GM12878 (cell line): ENCODE measurements at regions not wholly inside any gene's neighbourhood (a gene's known extent, or its start where the extent isn't known, plus 50 kb on each side); places are given as distances from the start of the nearest gene placed in this dataset.

Experiments used
- BMI1 ChIP-seq: fragments of 450-650 bp; IDR thresholded peaks from 2 replicates; pipeline ENCODE4 v1.6.1; 2016; ENCODE audit warnings: mild to moderate bottlenecking, moderate library complexity, borderline replicate concordance
- BRCA1 ChIP-seq: IDR thresholded peaks from 2 replicates; pipeline ENCODE4 v1.6.1; 2011; ENCODE audit warnings: low read depth, low read length, improper control_type of control experiment
- CREB1 ChIP-seq: IDR thresholded peaks from 2 replicates; pipeline ENCODE4 v1.6.1; 2012; ENCODE audit warnings: low read depth, mild to moderate bottlenecking, inconsistent platforms
- DPF2 ChIP-seq: fragments of 450-650 bp; IDR thresholded peaks from 2 replicates; pipeline ENCODE4 v1.6.1; 2017; ENCODE audit warnings: mild to moderate bottlenecking
- EZH2 ChIP-seq: IDR thresholded peaks from 2 replicates; pipeline ENCODE4 v1.6.1; 2012; ENCODE audit warnings: low read depth, mild to moderate bottlenecking, control low read depth, inconsistent platforms, low read length, borderline replicate concordance; ENCODE audit not compliant: control insufficient read depth
- FOXK2 ChIP-seq: fragments of 450-650 bp; IDR thresholded peaks from 2 replicates; pipeline ENCODE4 v1.6.1; 2017; ENCODE audit warnings: mild to moderate bottlenecking, moderate library complexity
- MTA2 ChIP-seq: fragments of 450-650 bp; IDR thresholded peaks from 2 replicates; pipeline ENCODE4 v1.6.1; 2016; ENCODE audit warnings: low read depth, mild to moderate bottlenecking, moderate library complexity
- POLR2A ChIP-seq: IDR thresholded peaks from 2 replicates; pipeline ENCODE4 v1.6.1; 2011; ENCODE audit warnings: low read depth, mild to moderate bottlenecking, low read length
- RUNX3 ChIP-seq: IDR thresholded peaks from 2 replicates; pipeline ENCODE4 v1.6.1; 2012; ENCODE audit warnings: low read length, inconsistent platforms
- SMC3 ChIP-seq: IDR thresholded peaks from 2 replicates; pipeline ENCODE4 v1.6.1; 2011; ENCODE audit warnings: low read length, improper control_type of control experiment, borderline replicate concordance
- STAT1 ChIP-seq: fragments of 450-650 bp; conservative IDR thresholded peaks from 2 replicates; pipeline ENCODE4 v1.6.1; 2014; ENCODE audit warnings: antibody characterized with exemption, mild to moderate bottlenecking
- TCF7 ChIP-seq: IDR thresholded peaks from 2 replicates; pipeline ENCODE4 v1.6.1; 2014; ENCODE audit warnings: antibody characterized with exemption, borderline replicate concordance
- WRNIP1 ChIP-seq: IDR thresholded peaks from 2 replicates; pipeline ENCODE4 v1.6.1; 2011; ENCODE audit warnings: low read depth, low read length, improper control_type of control experiment, borderline replicate concordance
- ZBTB33 ChIP-seq: fragments of 450-650 bp; IDR thresholded peaks from 2 replicates; pipeline ENCODE4 v1.6.1; 2017; ENCODE audit warnings: mild to moderate bottlenecking
- TF ChIP-seq, protein P1 (sequence below): fragments of 450-650 bp; formaldehyde crosslinking; IDR thresholded peaks from 2 replicates; pipeline ENCODE4 v1.4.0; 2020; ENCODE audit warnings: mild to moderate bottlenecking, moderate library complexity
- TF ChIP-seq, protein P2 (sequence below): fragments of 450-650 bp; IDR thresholded peaks from 2 replicates; pipeline ENCODE4 v1.6.1; 2017; ENCODE audit warnings: antibody characterized with exemption, mild to moderate bottlenecking, moderate library complexity
- TF ChIP-seq, protein P3 (sequence below): fragments of 450-650 bp; IDR thresholded peaks from 2 replicates; pipeline ENCODE4 v1.6.1; 2017; ENCODE audit warnings: mild to moderate bottlenecking, moderate library complexity
- TF ChIP-seq, protein P4 (sequence below): IDR thresholded peaks from 2 replicates; pipeline ENCODE4 v1.6.1; 2012; ENCODE audit warnings: low read depth, low read length, improper control_type of control experiment

- TF ChIP-seq, protein P1, sequence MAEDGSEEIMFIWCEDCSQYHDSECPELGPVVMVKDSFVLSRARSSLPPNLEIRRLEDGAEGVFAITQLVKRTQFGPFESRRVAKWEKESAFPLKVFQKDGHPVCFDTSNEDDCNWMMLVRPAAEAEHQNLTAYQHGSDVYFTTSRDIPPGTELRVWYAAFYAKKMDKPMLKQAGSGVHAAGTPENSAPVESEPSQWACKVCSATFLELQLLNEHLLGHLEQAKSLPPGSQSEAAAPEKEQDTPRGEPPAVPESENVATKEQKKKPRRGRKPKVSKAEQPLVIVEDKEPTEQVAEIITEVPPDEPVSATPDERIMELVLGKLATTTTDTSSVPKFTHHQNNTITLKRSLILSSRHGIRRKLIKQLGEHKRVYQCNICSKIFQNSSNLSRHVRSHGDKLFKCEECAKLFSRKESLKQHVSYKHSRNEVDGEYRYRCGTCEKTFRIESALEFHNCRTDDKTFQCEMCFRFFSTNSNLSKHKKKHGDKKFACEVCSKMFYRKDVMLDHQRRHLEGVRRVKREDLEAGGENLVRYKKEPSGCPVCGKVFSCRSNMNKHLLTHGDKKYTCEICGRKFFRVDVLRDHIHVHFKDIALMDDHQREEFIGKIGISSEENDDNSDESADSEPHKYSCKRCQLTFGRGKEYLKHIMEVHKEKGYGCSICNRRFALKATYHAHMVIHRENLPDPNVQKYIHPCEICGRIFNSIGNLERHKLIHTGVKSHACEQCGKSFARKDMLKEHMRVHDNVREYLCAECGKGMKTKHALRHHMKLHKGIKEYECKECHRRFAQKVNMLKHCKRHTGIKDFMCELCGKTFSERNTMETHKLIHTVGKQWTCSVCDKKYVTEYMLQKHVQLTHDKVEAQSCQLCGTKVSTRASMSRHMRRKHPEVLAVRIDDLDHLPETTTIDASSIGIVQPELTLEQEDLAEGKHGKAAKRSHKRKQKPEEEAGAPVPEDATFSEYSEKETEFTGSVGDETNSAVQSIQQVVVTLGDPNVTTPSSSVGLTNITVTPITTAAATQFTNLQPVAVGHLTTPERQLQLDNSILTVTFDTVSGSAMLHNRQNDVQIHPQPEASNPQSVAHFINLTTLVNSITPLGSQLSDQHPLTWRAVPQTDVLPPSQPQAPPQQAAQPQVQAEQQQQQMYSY: no peak
- TF ChIP-seq EZH2: no peak
- TF ChIP-seq STAT1: no peak
- TF ChIP-seq, protein P2, sequence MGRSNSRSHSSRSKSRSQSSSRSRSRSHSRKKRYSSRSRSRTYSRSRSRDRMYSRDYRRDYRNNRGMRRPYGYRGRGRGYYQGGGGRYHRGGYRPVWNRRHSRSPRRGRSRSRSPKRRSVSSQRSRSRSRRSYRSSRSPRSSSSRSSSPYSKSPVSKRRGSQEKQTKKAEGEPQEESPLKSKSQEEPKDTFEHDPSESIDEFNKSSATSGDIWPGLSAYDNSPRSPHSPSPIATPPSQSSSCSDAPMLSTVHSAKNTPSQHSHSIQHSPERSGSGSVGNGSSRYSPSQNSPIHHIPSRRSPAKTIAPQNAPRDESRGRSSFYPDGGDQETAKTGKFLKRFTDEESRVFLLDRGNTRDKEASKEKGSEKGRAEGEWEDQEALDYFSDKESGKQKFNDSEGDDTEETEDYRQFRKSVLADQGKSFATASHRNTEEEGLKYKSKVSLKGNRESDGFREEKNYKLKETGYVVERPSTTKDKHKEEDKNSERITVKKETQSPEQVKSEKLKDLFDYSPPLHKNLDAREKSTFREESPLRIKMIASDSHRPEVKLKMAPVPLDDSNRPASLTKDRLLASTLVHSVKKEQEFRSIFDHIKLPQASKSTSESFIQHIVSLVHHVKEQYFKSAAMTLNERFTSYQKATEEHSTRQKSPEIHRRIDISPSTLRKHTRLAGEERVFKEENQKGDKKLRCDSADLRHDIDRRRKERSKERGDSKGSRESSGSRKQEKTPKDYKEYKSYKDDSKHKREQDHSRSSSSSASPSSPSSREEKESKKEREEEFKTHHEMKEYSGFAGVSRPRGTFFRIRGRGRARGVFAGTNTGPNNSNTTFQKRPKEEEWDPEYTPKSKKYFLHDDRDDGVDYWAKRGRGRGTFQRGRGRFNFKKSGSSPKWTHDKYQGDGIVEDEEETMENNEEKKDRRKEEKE: no peak
- TF ChIP-seq RUNX3: peak; percentile 55; the same call in 1 of the 2 replicates
- peak; percentile 81; the same call in 1 of the 2 replicates for TF ChIP-seq DPF2
- no peak for TF ChIP-seq FOXK2
- TF ChIP-seq BRCA1: no peak
- TF ChIP-seq, protein P3, sequence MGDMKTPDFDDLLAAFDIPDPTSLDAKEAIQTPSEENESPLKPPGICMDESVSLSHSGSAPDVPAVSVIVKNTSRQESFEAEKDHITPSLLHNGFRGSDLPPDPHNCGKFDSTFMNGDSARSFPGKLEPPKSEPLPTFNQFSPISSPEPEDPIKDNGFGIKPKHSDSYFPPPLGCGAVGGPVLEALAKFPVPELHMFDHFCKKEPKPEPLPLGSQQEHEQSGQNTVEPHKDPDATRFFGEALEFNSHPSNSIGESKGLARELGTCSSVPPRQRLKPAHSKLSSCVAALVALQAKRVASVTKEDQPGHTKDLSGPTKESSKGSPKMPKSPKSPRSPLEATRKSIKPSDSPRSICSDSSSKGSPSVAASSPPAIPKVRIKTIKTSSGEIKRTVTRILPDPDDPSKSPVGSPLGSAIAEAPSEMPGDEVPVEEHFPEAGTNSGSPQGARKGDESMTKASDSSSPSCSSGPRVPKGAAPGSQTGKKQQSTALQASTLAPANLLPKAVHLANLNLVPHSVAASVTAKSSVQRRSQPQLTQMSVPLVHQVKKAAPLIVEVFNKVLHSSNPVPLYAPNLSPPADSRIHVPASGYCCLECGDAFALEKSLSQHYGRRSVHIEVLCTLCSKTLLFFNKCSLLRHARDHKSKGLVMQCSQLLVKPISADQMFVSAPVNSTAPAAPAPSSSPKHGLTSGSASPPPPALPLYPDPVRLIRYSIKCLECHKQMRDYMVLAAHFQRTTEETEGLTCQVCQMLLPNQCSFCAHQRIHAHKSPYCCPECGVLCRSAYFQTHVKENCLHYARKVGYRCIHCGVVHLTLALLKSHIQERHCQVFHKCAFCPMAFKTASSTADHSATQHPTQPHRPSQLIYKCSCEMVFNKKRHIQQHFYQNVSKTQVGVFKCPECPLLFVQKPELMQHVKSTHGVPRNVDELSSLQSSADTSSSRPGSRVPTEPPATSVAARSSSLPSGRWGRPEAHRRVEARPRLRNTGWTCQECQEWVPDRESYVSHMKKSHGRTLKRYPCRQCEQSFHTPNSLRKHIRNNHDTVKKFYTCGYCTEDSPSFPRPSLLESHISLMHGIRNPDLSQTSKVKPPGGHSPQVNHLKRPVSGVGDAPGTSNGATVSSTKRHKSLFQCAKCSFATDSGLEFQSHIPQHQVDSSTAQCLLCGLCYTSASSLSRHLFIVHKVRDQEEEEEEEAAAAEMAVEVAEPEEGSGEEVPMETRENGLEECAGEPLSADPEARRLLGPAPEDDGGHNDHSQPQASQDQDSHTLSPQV: no peak
- TF ChIP-seq POLR2A: no peak
- TF ChIP-seq BMI1: no peak
- TF ChIP-seq, protein P4, sequence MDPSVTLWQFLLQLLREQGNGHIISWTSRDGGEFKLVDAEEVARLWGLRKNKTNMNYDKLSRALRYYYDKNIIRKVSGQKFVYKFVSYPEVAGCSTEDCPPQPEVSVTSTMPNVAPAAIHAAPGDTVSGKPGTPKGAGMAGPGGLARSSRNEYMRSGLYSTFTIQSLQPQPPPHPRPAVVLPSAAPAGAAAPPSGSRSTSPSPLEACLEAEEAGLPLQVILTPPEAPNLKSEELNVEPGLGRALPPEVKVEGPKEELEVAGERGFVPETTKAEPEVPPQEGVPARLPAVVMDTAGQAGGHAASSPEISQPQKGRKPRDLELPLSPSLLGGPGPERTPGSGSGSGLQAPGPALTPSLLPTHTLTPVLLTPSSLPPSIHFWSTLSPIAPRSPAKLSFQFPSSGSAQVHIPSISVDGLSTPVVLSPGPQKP: no peak
- no peak for TF ChIP-seq WRNIP1
- TF ChIP-seq SMC3: peak; percentile 15; the same call in 1 of the 2 replicates
- no peak for TF ChIP-seq TCF7
- no peak for TF ChIP-seq CREB1
- peak; percentile 61 for TF ChIP-seq MTA2
- TF ChIP-seq ZBTB33: no peak
Measured at GRCh38 chr13:28575200-28575599, 80.3 kb upstream of the FLT1 start (continued).
